Brain microvascular endothelial cell (primary cell): ENCODE measurements at regions not wholly inside any gene's neighbourhood (a gene's known extent, or its start where the extent isn't known, plus 50 kb on each side); places are given as distances from the start of the nearest gene placed in this dataset.
A peak's percentile ranks its signal among the peaks of the same experiment; 100 is the strongest.

ENCODE experiments used
- DNase-seq: peaks from one replicate; pipeline ENCODE4 v3.0.0-alpha.2; 2020
- H3K27ac ChIP-seq: fragments of 250-450 bp; sonication (Bioruptor Pico); 2 replicates; pipeline ENCODE4 v1.5.1; 2020; ENCODE audit warnings: mild to moderate bottlenecking, moderate library complexity
- H3K27me3 ChIP-seq: fragments of 250-450 bp; sonication (Bioruptor Pico); replicated peaks from 2 replicates; pipeline ENCODE4 v1.5.1; 2020; ENCODE audit warnings: mild to moderate bottlenecking
- H3K36me3 ChIP-seq: fragments of 250-450 bp; sonication (Bioruptor Pico); replicated peaks from 2 replicates; pipeline ENCODE4 v1.5.1; 2020; ENCODE audit warnings: mild to moderate bottlenecking
- H3K4me3 ChIP-seq: 2 replicates; pipeline ENCODE4 v1.5.1; 2011; ENCODE audit warnings: low read depth, mild to moderate bottlenecking, control low read depth, low read length, moderate library complexity
- in situ Hi-C: cut with HindIII; loops from 2 replicates; pipeline ENCODE4 v1.10.0; 2017; ENCODE audit warnings: low sequenced_read_pairs, low pct_ligation_motif_present
- TF ChIP-seq, protein P1 (sequence below): IDR thresholded peaks from 2 replicates; pipeline ENCODE4 v1.5.1; 2011; ENCODE audit warnings: low read depth, mild to moderate bottlenecking, moderate library complexity, low read length, control low read depth, inconsistent platforms; ENCODE audit errors: missing control alignments

DNA sequence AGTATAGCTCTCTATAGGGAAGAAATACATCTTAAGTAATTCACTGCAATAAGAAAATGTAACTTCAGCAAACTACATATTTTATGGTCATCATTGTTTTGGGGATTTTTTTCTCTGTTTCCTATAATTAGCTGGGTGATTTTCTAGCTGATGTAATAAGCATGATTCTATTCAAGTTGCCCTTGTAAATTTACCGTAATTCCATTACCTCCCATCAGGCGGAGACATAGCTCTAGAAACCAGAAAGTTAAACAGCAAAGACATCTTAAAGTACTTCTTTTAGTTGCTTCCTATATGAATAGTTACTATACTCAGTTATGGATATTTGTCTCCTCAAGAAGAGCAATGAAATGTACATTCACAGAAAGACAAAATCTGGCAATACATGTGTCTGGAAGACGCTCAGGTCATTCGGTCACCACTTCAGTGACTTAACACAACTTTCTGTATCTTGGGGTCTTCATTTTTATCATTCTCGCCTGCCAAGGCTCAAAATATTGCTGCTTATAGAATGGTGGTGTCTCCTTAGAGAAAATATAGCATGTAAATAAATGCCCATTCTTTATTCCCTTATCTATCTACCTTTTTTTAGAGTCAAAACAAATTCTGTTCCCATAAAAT lies 239.9 kb upstream of the ZC3H12C start:
- TF ChIP-seq, protein P1, sequence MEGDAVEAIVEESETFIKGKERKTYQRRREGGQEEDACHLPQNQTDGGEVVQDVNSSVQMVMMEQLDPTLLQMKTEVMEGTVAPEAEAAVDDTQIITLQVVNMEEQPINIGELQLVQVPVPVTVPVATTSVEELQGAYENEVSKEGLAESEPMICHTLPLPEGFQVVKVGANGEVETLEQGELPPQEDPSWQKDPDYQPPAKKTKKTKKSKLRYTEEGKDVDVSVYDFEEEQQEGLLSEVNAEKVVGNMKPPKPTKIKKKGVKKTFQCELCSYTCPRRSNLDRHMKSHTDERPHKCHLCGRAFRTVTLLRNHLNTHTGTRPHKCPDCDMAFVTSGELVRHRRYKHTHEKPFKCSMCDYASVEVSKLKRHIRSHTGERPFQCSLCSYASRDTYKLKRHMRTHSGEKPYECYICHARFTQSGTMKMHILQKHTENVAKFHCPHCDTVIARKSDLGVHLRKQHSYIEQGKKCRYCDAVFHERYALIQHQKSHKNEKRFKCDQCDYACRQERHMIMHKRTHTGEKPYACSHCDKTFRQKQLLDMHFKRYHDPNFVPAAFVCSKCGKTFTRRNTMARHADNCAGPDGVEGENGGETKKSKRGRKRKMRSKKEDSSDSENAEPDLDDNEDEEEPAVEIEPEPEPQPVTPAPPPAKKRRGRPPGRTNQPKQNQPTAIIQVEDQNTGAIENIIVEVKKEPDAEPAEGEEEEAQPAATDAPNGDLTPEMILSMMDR: peak; percentile 61
- in situ Hi-C loops: no loop called here
- Histone ChIP-seq H3K27me3 (no peaks in the 10 kb centered on the region), H3K4me3 (no peak overlapping the region), H3K36me3 (no peaks in the 10 kb centered on the region), H3K27ac (no peak overlapping the region)
- peak; percentile 79 for DNase-seq

- TF ChIP-seq, protein P1: no peak
- no peak overlapping the region for H3K27ac ChIP-seq
- no peaks in the 10 kb centered on the region for H3K27me3 ChIP-seq
- no peak overlapping the region for H3K4me3 ChIP-seq
- in situ Hi-C loops: no loop called here
- no peak for DNase-seq
- H3K36me3 ChIP-seq: no peaks in the 10 kb centered on the region
Measured at GRCh38 chr11:109854731-109855130, 238.5 kb upstream of the ZC3H12C start.

GRCh38 chr11:109856928-109857327 lies 236.3 kb upstream of the ZC3H12C start:
- no peak overlapping the region for H3K27ac ChIP-seq
- no peaks in the 10 kb centered on the region for H3K27me3 ChIP-seq
- no peaks in the 10 kb centered on the region for H3K36me3 ChIP-seq
- peak; percentile 7 for DNase-seq
- in situ Hi-C loops: no loop called here
- TF ChIP-seq, protein P1: no peak
- H3K4me3 ChIP-seq: no peak overlapping the region

DNA sequence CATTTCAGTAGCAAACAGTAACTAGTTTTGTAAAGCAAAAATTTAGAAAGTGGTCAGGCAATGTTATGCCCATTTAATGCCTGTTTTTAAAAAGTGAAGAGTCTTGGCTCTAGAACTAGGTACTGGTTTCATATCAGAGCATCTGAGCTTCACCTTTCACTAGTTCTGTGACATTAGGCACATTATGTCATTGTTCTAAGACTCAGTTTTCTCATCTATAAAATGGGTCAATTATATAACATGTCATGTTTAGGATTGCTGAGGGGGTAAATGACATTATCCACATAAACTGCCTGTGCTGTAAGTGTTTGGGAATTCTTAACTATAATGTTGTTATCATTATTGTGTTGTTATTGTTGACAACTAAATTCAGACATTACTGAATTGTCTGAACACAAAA lies 235.6 kb upstream of the ZC3H12C start:
- no peaks in the 10 kb centered on the region for H3K36me3 ChIP-seq
- TF ChIP-seq, protein P1: no peak
- H3K27ac ChIP-seq: no peak overlapping the region
- no peak for DNase-seq
- H3K4me3 ChIP-seq: no peak overlapping the region
- no peaks in the 10 kb centered on the region for H3K27me3 ChIP-seq
- in situ Hi-C loops: no loop called here

DNA sequence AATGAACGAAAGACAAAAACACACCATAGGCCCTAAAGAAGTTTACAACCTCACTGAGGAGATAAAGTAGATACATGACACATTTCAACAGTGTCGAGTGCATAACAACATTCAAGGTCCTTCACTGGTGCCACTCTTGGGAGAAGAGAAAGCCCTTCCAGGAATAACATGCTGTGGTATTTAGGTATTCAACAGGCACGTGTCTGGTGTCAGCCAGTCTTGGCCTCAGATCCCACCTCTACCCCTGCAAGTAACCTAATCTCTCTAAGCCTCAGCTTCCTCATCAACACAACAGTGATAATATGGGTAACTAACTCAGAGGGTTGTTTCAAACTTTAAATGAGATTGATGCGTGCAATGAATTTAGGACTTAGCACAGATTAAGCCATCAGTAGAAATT lies 235.0 kb upstream of the ZC3H12C start:
- in situ Hi-C loops: no loop called here
- Histone ChIP-seq H3K36me3 (no peaks in the 10 kb centered on the region), H3K27ac (no peak overlapping the region), H3K4me3 (no peak overlapping the region), H3K27me3 (no peaks in the 10 kb centered on the region)
- DNase-seq: no peak
- TF ChIP-seq, protein P1: no peak

DNA sequence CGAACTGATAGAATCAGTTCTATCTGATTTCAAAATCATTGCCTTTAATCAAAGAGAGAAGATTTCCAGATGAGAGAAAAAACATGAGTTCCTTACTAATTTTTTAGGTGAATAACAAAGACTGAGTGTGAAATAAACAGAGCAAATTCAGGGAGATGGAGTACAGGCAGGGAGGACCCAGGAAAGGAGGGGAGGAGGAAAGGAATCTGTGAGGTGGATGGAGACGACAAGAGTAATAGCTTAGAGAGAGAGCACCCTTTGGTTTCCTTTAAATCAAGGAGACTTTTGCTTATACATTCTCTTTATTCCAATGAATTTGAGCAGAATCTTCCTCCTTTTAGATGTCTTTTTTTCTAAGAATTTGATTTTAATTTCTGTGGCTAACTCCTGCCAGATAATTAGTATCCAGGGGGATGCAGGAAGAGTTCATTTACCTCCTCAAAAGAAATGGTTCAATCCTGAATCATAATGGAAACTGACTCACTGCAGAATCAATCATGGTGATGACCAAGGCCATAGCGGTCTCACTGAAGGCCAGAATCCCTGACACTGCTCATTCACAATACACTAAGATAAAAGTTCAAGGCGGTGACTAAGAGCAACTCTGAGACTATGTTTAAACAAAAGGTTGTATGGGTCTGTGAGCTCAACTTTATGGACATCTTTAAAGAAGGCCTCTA lies 234.0 kb upstream of the ZC3H12C start:
- Histone ChIP-seq H3K27ac (no peak overlapping the region), H3K36me3 (no peaks in the 10 kb centered on the region), H3K27me3 (no peaks in the 10 kb centered on the region), H3K4me3 (no peak overlapping the region)
- TF ChIP-seq, protein P1: no peak
- DNase-seq: peak; percentile 50
- in situ Hi-C loops: no loop called here
